Fibroblast of lung (primary cell): ENCODE measurements at regions not wholly inside any gene's neighbourhood (a gene's known extent, or its start where the extent isn't known, plus 50 kb on each side); places are given as distances from the start of the nearest gene placed in this dataset.

ENCODE experiments used
- CTCF ChIP-seq, 2 donors: IDR thresholded peaks in 1 of 2; conservative IDR thresholded peaks in 1 of 2; 1 replicate in 1 of 2; 2 replicates in 1 of 2; pipeline ENCODE4 v1.5.1; 2011 to 2012; ENCODE audit warnings: low read length in 2 of 2, control low read depth in 1 of 2, inconsistent platforms in 1 of 2, low read depth in 1 of 2, mild to moderate bottlenecking in 1 of 2
- EZH2 ChIP-seq: IDR thresholded peaks from 2 replicates; pipeline ENCODE4 v1.5.1; 2012; ENCODE audit warnings: low read length, control low read depth, mild to moderate bottlenecking; ENCODE audit errors: missing control alignments

GRCh38 chr1:81186261-81186660, 614.5 kb upstream of the ADGRL2 start:
- no peak for TF ChIP-seq CTCF (conservative IDR thresholded peaks at IDR 0.05 in 1 of 2, IDR thresholded peaks at IDR 0.05 in 1 of 2; ENCODE audit: low read depth in 1 of 2, low read length in 2 of 2)
- no peak for TF ChIP-seq EZH2
